WTC11 (cell line): ENCODE measurements at regions not wholly inside any gene's neighbourhood (a gene's known extent, or its start where the extent isn't known, plus 50 kb on each side); places are given as distances from the start of the nearest gene placed in this dataset.
A peak's percentile ranks its signal among the peaks of the same experiment; 100 is the strongest.

Source experiments
- ATAC-seq: fragments of 200-7000 bp; cut with Tn5 transposase; 2 replicates; pipeline ENCODE4 v1.10.0; 2021; ENCODE audit warnings: mild to moderate bottlenecking, moderate library complexity
- CTCF ChIA-PET: fragments of 300-600 bp; sonication (Branson Sonifier 250); formaldehyde crosslinking; loops from one replicate; lab custom pipeline; 2021; ENCODE audit warnings: antibody characterized with exemption; lab: Charles Lee
- POLR2A ChIA-PET: fragments of 350-600 bp; sonication (Branson Sonifier 250); formaldehyde crosslinking; loops from one replicate; lab custom pipeline; 2021; ENCODE audit warnings: antibody characterized with exemption; lab: Charles Lee
- DNase-seq: peaks from one replicate; pipeline ENCODE4 v3.0.0; 2021; ENCODE audit warnings: low spot score
- H3K27ac Mint-ChIP-seq: 2 replicates; pipeline ENCODE4 v1.8.0; 2021; ENCODE audit warnings: mixed read lengths
- H3K27me3 Mint-ChIP-seq: 2 replicates; pipeline ENCODE4 v1.8.0; 2021; ENCODE audit warnings: low read depth, mild to moderate bottlenecking, moderate library complexity, mixed read lengths
- H3K36me3 Mint-ChIP-seq: 2 replicates; pipeline ENCODE4 v1.8.0; 2021; ENCODE audit warnings: mixed read lengths
- H3K4me1 Mint-ChIP-seq: 2 replicates; pipeline ENCODE4 v1.8.0; 2022; ENCODE audit warnings: mixed read lengths
- H3K4me3 Mint-ChIP-seq: 2 replicates; pipeline ENCODE4 v1.8.0; 2021; ENCODE audit warnings: mild to moderate bottlenecking, moderate library complexity, mixed read lengths
- H3K9me3 Mint-ChIP-seq: 2 replicates; pipeline ENCODE4 v1.8.0; 2021; ENCODE audit warnings: mixed read lengths
- ZBTB21 ChIP-seq: sonication (generic); formaldehyde crosslinking; IDR thresholded peaks from 2 replicates; pipeline ENCODE4 v1.8.1; 2023; ENCODE audit warnings: mild to moderate bottlenecking, missing genetic modification reagents, borderline replicate concordance
- ZNF219 ChIP-seq: sonication (generic); formaldehyde crosslinking; IDR thresholded peaks from 2 replicates; pipeline ENCODE4 v1.8.0; 2023; ENCODE audit warnings: missing genetic modification reagents, mild to moderate bottlenecking, borderline replicate concordance
- ZNF671 ChIP-seq: fragments of 250-450 bp; sonication (Bioruptor Pico); IDR thresholded peaks from 2 replicates; pipeline ENCODE4 v1.8.0; 2021; ENCODE audit warnings: mild to moderate bottlenecking
- TF ChIP-seq, protein P1 (sequence below): sonication (generic); formaldehyde crosslinking; IDR thresholded peaks from 2 replicates; pipeline ENCODE4 v1.8.0; 2022; ENCODE audit warnings: missing genetic modification reagents
- TF ChIP-seq, protein P2 (sequence below): sonication (generic); formaldehyde crosslinking; conservative IDR thresholded peaks from 2 replicates; pipeline ENCODE4 v1.8.1; 2023; ENCODE audit warnings: mild to moderate bottlenecking, low read depth, missing genetic modification reagents, moderate library complexity
- TF ChIP-seq, protein P3 (sequence below): sonication (generic); formaldehyde crosslinking; IDR thresholded peaks from 2 replicates; pipeline ENCODE4 v1.8.0; 2023; ENCODE audit warnings: missing genetic modification reagents
- TF ChIP-seq, protein P4 (sequence below): sonication (generic); formaldehyde crosslinking; IDR thresholded peaks from 2 replicates; pipeline ENCODE4 v1.8.0; 2023; ENCODE audit warnings: missing genetic modification reagents, mild to moderate bottlenecking, borderline replicate concordance
- TF ChIP-seq, protein P5 (sequence below): fragments of 200-600 bp; IDR thresholded peaks from 2 replicates; pipeline ENCODE4 v1.8.0; 2022; ENCODE audit warnings: antibody characterized with exemption

DNA sequence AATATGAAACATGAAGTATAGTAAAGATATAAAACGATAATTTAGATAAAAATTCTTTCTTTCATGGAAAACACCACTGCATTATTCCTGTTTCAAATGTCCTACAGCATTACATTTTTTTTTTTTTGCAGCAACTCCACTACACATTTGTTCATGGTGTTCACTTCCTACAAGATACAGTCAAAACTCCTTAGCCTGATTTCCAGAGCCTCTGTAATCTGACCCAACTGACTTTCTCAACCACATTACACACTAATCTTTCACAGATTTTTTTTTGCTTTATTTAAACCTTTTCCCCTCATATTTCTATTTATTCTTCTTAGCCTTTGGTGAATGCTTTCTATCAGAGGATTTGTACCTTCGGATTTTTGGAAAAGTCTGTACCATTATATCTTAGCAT, 176.5 kb upstream of the PDE7B start:
- peaks cover 10% of the 10 kb centered on the region for H3K9me3 Mint-ChIP-seq
- ChIA-PET CTCF (interaction anchor here (0.9 to 2.6 kb wide), 2 partner anchors 234 to 235 kb away, joined by 6 to 13 read pairs; no protein-coding TSS in a partner anchor), POLR2A (no interaction called here)
- no peaks in the 10 kb centered on the region for H3K27me3 Mint-ChIP-seq
- ATAC-seq, result no peak
- no peak for DNase-seq
- TF ChIP-seq, protein P1, sequence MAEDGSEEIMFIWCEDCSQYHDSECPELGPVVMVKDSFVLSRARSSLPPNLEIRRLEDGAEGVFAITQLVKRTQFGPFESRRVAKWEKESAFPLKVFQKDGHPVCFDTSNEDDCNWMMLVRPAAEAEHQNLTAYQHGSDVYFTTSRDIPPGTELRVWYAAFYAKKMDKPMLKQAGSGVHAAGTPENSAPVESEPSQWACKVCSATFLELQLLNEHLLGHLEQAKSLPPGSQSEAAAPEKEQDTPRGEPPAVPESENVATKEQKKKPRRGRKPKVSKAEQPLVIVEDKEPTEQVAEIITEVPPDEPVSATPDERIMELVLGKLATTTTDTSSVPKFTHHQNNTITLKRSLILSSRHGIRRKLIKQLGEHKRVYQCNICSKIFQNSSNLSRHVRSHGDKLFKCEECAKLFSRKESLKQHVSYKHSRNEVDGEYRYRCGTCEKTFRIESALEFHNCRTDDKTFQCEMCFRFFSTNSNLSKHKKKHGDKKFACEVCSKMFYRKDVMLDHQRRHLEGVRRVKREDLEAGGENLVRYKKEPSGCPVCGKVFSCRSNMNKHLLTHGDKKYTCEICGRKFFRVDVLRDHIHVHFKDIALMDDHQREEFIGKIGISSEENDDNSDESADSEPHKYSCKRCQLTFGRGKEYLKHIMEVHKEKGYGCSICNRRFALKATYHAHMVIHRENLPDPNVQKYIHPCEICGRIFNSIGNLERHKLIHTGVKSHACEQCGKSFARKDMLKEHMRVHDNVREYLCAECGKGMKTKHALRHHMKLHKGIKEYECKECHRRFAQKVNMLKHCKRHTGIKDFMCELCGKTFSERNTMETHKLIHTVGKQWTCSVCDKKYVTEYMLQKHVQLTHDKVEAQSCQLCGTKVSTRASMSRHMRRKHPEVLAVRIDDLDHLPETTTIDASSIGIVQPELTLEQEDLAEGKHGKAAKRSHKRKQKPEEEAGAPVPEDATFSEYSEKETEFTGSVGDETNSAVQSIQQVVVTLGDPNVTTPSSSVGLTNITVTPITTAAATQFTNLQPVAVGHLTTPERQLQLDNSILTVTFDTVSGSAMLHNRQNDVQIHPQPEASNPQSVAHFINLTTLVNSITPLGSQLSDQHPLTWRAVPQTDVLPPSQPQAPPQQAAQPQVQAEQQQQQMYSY (CRISPR knock-in tag), result no peak
- no peak for TF ChIP-seq ZNF219 (CRISPR knock-in tag)
- TF ChIP-seq, protein P2, sequence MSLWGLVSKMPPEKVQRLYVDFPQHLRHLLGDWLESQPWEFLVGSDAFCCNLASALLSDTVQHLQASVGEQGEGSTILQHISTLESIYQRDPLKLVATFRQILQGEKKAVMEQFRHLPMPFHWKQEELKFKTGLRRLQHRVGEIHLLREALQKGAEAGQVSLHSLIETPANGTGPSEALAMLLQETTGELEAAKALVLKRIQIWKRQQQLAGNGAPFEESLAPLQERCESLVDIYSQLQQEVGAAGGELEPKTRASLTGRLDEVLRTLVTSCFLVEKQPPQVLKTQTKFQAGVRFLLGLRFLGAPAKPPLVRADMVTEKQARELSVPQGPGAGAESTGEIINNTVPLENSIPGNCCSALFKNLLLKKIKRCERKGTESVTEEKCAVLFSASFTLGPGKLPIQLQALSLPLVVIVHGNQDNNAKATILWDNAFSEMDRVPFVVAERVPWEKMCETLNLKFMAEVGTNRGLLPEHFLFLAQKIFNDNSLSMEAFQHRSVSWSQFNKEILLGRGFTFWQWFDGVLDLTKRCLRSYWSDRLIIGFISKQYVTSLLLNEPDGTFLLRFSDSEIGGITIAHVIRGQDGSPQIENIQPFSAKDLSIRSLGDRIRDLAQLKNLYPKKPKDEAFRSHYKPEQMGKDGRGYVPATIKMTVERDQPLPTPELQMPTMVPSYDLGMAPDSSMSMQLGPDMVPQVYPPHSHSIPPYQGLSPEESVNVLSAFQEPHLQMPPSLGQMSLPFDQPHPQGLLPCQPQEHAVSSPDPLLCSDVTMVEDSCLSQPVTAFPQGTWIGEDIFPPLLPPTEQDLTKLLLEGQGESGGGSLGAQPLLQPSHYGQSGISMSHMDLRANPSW (CRISPR knock-in tag), result no peak
- TF ChIP-seq, protein P3, sequence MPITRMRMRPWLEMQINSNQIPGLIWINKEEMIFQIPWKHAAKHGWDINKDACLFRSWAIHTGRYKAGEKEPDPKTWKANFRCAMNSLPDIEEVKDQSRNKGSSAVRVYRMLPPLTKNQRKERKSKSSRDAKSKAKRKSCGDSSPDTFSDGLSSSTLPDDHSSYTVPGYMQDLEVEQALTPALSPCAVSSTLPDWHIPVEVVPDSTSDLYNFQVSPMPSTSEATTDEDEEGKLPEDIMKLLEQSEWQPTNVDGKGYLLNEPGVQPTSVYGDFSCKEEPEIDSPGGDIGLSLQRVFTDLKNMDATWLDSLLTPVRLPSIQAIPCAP (CRISPR knock-in tag), result no peak
- no peak for TF ChIP-seq ZBTB21
- TF ChIP-seq, protein P4, sequence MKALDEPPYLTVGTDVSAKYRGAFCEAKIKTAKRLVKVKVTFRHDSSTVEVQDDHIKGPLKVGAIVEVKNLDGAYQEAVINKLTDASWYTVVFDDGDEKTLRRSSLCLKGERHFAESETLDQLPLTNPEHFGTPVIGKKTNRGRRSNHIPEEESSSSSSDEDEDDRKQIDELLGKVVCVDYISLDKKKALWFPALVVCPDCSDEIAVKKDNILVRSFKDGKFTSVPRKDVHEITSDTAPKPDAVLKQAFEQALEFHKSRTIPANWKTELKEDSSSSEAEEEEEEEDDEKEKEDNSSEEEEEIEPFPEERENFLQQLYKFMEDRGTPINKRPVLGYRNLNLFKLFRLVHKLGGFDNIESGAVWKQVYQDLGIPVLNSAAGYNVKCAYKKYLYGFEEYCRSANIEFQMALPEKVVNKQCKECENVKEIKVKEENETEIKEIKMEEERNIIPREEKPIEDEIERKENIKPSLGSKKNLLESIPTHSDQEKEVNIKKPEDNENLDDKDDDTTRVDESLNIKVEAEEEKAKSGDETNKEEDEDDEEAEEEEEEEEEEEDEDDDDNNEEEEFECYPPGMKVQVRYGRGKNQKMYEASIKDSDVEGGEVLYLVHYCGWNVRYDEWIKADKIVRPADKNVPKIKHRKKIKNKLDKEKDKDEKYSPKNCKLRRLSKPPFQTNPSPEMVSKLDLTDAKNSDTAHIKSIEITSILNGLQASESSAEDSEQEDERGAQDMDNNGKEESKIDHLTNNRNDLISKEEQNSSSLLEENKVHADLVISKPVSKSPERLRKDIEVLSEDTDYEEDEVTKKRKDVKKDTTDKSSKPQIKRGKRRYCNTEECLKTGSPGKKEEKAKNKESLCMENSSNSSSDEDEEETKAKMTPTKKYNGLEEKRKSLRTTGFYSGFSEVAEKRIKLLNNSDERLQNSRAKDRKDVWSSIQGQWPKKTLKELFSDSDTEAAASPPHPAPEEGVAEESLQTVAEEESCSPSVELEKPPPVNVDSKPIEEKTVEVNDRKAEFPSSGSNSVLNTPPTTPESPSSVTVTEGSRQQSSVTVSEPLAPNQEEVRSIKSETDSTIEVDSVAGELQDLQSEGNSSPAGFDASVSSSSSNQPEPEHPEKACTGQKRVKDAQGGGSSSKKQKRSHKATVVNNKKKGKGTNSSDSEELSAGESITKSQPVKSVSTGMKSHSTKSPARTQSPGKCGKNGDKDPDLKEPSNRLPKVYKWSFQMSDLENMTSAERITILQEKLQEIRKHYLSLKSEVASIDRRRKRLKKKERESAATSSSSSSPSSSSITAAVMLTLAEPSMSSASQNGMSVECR (CRISPR knock-in tag), result no peak
- H3K4me1 Mint-ChIP-seq, result peaks cover 4% of the 10 kb centered on the region; the same call in 1 of the 2 replicates
- no peak overlapping the region for H3K4me3 Mint-ChIP-seq
- H3K36me3 Mint-ChIP-seq, result no peaks in the 10 kb centered on the region
- no peak overlapping the region for H3K27ac Mint-ChIP-seq

DNA sequence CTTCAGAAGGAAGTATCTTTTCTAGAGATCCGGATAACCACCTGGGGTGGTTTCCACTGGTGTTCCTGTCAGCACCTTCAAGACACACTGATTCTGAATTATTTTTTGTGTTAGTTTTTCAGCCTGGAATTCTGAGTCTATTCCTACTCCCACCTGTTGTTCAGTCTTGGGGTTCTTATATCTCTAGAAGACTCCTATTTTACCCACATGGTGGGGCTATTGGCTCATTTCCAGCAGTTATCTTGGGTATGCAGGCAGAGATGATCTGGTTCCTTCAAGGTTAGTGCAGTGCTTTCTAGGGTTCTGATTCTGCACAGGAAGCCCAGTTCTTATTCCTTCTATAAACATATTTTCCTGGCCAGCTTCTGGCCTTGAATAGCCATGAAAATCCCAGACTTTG, 175.6 kb upstream of the PDE7B start:
- Mint-ChIP-seq H3K9me3 (peaks cover 10% of the 10 kb centered on the region), H3K27ac (no peak overlapping the region), H3K4me3 (no peak overlapping the region), H3K36me3 (no peaks in the 10 kb centered on the region), H3K27me3 (no peaks in the 10 kb centered on the region), H3K4me1 (peaks cover 4% of the 10 kb centered on the region; the same call in 1 of the 2 replicates)
- DNase-seq (peak; percentile 18), ATAC-seq (peak; percentile 99)
- TF ChIP-seq, protein P5, sequence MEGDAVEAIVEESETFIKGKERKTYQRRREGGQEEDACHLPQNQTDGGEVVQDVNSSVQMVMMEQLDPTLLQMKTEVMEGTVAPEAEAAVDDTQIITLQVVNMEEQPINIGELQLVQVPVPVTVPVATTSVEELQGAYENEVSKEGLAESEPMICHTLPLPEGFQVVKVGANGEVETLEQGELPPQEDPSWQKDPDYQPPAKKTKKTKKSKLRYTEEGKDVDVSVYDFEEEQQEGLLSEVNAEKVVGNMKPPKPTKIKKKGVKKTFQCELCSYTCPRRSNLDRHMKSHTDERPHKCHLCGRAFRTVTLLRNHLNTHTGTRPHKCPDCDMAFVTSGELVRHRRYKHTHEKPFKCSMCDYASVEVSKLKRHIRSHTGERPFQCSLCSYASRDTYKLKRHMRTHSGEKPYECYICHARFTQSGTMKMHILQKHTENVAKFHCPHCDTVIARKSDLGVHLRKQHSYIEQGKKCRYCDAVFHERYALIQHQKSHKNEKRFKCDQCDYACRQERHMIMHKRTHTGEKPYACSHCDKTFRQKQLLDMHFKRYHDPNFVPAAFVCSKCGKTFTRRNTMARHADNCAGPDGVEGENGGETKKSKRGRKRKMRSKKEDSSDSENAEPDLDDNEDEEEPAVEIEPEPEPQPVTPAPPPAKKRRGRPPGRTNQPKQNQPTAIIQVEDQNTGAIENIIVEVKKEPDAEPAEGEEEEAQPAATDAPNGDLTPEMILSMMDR, result peak; percentile 17; the same call in 1 of the 2 replicates
- no peak for TF ChIP-seq ZNF671 (CRISPR knock-in tag)
- CTCF ChIA-PET, result interaction anchor here (0.9 to 1.5 kb wide), 3 partner anchors 84 to 234 kb away, joined by 5 to 11 read pairs (median 6); no protein-coding TSS in a partner anchor
- POLR2A ChIA-PET, result no interaction called here
